ENCODE measurements at regions not wholly inside any gene's neighbourhood (a gene's known extent, or its start where the extent isn't known, plus 50 kb on each side); places are given as distances from the start of the nearest gene placed in this dataset.

DNA sequence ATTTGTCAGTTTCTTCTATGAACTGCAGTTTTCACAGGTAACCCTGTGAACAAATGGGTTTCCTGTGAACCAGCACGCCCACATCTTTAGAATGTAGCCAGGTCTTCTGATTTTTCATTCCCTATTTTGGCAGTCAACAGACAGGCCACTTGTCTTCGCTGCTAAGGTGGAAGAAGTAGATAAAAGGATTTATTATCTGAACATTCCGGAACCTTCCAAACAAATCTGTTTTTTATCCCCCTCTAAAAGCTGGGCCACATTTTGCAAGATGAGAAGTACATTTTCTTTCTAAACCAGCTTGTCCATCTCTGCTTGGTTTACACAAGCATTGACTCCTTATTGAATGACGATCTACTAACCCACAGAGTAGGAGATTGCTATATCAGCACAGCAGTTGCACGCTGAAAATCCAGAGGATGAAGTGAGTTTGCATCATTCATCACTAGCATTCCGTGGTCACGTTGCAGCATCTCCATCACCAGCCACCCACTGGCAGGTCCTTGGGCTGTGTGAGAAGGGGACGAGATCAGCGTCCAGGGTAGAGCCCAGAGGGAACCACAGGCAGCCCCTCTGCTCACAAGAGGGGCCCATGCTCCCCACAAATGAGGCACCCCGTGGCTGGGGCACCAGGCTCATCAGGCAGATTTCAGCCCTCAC, 83.5 kb downstream of the TOMM20 start (continued):
- TF ChIP-seq CEBPG (CRISPR knock-in tag; IDR thresholded peaks at IDR 0.05), result peak; percentile 77
- peak; percentile 60 to 70; a peak in 3 of 4 replicates for TF ChIP-seq CEBPG (tag; conservative IDR thresholded peaks at IDR 0.05 in 1 of 2, IDR thresholded peaks at IDR 0.05 in 1 of 2)
- TF ChIP-seq, protein P1, sequence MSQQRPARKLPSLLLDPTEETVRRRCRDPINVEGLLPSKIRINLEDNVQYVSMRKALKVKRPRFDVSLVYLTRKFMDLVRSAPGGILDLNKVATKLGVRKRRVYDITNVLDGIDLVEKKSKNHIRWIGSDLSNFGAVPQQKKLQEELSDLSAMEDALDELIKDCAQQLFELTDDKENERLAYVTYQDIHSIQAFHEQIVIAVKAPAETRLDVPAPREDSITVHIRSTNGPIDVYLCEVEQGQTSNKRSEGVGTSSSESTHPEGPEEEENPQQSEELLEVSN (IDR thresholded peaks at IDR 0.05; ENCODE audit: borderline replicate concordance in 1 of 2, extremely low read depth in 1 of 2, insufficient read depth in 1 of 2, insufficient read length in 1 of 2, low read depth in 1 of 2, low read length in 1 of 2, poor library complexity in 1 of 2, severe bottlenecking in 1 of 2), result no peak
- TF ChIP-seq, protein P2, sequence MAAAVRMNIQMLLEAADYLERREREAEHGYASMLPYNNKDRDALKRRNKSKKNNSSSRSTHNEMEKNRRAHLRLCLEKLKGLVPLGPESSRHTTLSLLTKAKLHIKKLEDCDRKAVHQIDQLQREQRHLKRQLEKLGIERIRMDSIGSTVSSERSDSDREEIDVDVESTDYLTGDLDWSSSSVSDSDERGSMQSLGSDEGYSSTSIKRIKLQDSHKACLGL (CRISPR knock-in tag; IDR thresholded peaks at IDR 0.05; ENCODE audit: borderline replicate concordance, poor library complexity, severe bottlenecking), result no peak
- TF ChIP-seq ESRRA (IDR thresholded peaks at IDR 0.05; ENCODE audit: borderline replicate concordance, low read depth), result no peak
- 0 out of 2 replicates have a peak, but pooled peaks have one; percentile 35 for TF ChIP-seq ATF7 (IDR thresholded peaks at IDR 0.05)
- peak in 1 of 2 experiments; percentile 91; a peak in 2 of 4 replicates for TF ChIP-seq SRF (CRISPR knock-in tag; IDR thresholded peaks at IDR 0.05)
- TF ChIP-seq MYBL2 (IDR thresholded peaks at IDR 0.05; ENCODE audit: low read depth), result no peak
- no peak for TF ChIP-seq MYBL2 (CRISPR knock-in tag; IDR thresholded peaks at IDR 0.05; ENCODE audit: borderline replicate concordance)
- TF ChIP-seq, protein P3, sequence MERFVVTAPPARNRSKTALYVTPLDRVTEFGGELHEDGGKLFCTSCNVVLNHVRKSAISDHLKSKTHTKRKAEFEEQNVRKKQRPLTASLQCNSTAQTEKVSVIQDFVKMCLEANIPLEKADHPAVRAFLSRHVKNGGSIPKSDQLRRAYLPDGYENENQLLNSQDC (CRISPR knock-in tag; IDR thresholded peaks at IDR 0.05), result no peak
- TF ChIP-seq MTA2 (IDR thresholded peaks at IDR 0.05; ENCODE audit: low read depth), result peak; percentile 44; the same call in 1 of the 2 replicates
- no peak for TF ChIP-seq ZBTB8A (IDR thresholded peaks at IDR 0.05; ENCODE audit: partially characterized antibody)
- peak; percentile 83 for TF ChIP-seq ARID1B (IDR thresholded peaks at IDR 0.05)
- TF ChIP-seq, protein P4, sequence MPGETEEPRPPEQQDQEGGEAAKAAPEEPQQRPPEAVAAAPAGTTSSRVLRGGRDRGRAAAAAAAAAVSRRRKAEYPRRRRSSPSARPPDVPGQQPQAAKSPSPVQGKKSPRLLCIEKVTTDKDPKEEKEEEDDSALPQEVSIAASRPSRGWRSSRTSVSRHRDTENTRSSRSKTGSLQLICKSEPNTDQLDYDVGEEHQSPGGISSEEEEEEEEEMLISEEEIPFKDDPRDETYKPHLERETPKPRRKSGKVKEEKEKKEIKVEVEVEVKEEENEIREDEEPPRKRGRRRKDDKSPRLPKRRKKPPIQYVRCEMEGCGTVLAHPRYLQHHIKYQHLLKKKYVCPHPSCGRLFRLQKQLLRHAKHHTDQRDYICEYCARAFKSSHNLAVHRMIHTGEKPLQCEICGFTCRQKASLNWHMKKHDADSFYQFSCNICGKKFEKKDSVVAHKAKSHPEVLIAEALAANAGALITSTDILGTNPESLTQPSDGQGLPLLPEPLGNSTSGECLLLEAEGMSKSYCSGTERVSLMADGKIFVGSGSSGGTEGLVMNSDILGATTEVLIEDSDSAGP (CRISPR knock-in tag; IDR thresholded peaks at IDR 0.05), result no peak
- TF ChIP-seq E2F3 (CRISPR knock-in tag; IDR thresholded peaks at IDR 0.05), result no peak
- TF ChIP-seq RBFOX2 (IDR thresholded peaks at IDR 0.05; ENCODE audit: low read depth, low read length), result no peak
- no peak for TF ChIP-seq XRCC4 (IDR thresholded peaks at IDR 0.05; ENCODE audit: extremely low read depth, insufficient read depth, insufficient read length)
- TF ChIP-seq ZNF134 (CRISPR knock-in tag; conservative IDR thresholded peaks at IDR 0.05), result no peak
- TF ChIP-seq CHCHD3 (CRISPR knock-in tag; IDR thresholded peaks at IDR 0.05), result no peak
- TF ChIP-seq, protein P5, sequence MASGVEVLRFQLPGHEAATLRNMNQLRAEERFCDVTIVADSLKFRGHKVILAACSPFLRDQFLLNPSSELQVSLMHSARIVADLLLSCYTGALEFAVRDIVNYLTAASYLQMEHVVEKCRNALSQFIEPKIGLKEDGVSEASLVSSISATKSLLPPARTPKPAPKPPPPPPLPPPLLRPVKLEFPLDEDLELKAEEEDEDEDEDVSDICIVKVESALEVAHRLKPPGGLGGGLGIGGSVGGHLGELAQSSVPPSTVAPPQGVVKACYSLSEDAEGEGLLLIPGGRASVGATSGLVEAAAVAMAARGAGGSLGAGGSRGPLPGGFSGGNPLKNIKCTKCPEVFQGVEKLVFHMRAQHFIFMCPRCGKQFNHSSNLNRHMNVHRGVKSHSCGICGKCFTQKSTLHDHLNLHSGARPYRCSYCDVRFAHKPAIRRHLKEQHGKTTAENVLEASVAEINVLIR (CRISPR knock-in tag; IDR thresholded peaks at IDR 0.05), result no peak
- no peak for TF ChIP-seq CBX3 (IDR thresholded peaks at IDR 0.05; ENCODE audit: borderline replicate concordance in 1 of 2, low read length in 2 of 2)
- TF ChIP-seq CEBPB (tag; IDR thresholded peaks at IDR 0.05), result peak; percentile 59; the same call in 1 of the 2 replicates
- no peak for TF ChIP-seq CREBBP (IDR thresholded peaks at IDR 0.05; ENCODE audit: low read depth, low read length)
- TF ChIP-seq ASH1L (IDR thresholded peaks at IDR 0.05; ENCODE audit: borderline replicate concordance, low read depth, partially characterized antibody), result no peak

Data from K562 (cell line).